Umbilical cord (tissue), 1 donor: ENCODE measurements at regions not wholly inside any gene's neighbourhood (a gene's known extent, or its start where the extent isn't known, plus 50 kb on each side); places are given as distances from the start of the nearest gene placed in this dataset.
A peak's percentile ranks its signal among the peaks of the same experiment; 100 is the strongest.

ENCODE experiments used
- DNase-seq: peaks from one replicate; pipeline ENCODE4 v3.0.0-alpha.2; 2015; ENCODE audit warnings: low spot score

- no peak for DNase-seq
Observed at GRCh38 chr5:60377826-60378225, 322.1 kb downstream of the DEPDC1B start.

- no peak for DNase-seq
Observed at GRCh38 chr5:60376860-60377259, 323.1 kb downstream of the DEPDC1B start.

DNA sequence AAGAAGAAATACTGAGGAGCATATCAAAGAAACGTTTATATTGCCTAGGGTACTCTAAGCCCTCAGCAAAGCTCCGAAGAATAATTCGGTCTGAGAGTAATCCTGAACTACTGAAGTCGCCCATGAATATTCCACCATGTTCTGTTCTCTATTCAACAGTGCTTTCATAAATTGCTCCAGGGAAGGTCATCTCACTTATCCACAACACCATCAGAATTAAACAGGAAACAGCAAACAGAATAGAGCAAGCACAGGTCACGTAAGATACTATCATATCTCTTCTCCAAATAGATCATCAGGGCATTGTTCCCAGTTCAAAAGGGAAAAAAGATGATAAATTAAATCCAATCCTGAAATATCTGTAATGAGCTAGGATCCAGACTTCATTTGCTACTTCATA lies 325.6 kb downstream of the DEPDC1B start:
- DNase-seq, result no peak

DNA sequence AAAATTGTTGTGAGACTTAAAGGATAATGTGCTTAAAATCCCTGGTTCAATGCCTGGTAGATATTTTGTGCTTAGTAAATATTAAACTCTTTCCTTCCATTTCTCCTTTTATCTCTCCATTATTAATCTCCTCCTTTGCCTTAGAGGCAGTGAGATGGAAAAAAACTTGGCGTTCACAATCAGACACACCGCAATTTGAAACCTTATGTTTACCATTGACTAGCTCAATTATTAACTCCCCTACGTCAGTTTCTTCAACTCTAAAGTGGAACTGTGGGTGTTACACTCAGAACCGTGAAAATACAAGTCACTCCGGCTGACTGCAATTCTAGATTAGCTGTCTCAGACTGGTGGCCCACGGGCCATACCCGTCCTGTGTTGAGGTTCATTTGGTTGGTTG lies 327.2 kb downstream of the DEPDC1B start:
- no peak for DNase-seq

DNA sequence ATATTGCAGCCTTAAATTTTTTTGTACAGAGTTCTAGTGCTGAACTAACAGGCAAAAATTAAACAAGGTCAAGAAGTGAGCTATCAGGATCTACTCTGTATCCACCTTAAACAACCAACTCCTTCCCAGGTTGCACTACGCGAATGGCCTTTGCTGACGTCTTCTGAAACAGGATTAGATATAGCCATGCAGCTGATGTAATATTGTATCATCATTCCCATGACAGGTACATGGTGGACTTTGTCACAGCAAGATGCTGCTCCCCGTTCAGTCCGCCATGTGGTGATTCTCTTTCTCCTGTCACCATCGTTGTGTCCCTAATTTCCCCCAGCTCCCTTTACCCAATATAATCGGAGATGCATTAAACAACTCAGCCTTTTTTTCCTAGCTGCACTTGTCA lies 328.9 kb downstream of the DEPDC1B start:
- DNase-seq, result no peak

GRCh38 chr5:60370508-60370907 lies 329.5 kb downstream of the DEPDC1B start:
- no peak for DNase-seq

DNA sequence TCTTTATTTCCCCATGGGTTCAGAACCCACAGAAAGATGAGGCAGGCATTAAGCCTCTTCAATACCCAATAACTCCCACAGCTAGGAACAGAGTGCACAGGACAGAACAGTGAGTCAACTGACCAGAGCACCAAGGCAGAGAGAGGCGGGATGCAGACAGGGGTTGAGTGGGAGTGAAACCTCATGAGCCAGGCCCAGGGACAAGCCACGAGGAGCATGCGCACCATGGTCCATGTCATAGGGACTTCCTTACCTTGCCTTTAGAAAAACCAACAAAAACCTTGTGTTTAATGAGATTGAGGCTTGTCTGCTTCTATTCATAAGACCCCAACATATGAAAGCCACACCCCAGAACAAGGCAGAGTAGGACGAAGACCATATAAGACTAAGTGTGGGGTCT lies 330.6 kb downstream of the DEPDC1B start:
- DNase-seq, result no peak

GRCh38 chr5:60368100-60368499 lies 331.9 kb downstream of the DEPDC1B start:
- DNase-seq, result no peak

GRCh38 chr5:60366489-60366888 lies 333.5 kb downstream of the DEPDC1B start:
- no peak for DNase-seq

- DNase-seq, result no peak
Observed at GRCh38 chr5:60365001-60365400, 335.0 kb downstream of the DEPDC1B start.

GRCh38 chr5:60362158-60362557 lies 337.8 kb downstream of the DEPDC1B start:
- no peak for DNase-seq

DNA sequence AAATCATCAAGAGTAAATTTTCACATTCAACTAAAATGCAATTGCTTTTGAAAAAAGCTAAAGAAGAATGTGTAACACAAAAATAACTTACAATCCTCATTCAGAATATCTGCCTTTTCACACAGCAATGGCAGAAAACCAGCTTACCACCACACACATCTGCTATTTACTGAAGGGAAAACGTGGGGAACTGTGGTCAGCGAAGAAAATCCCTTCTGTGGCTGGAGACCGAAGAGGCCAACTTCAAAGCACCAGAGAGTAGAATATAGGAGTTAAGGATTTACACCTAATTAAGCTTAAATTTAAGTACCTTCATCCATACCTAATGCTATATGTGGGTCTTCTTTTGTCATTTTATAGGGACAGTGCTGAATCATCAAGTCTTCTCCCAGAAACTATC lies 339.6 kb downstream of the DEPDC1B start:
- DNase-seq, result no peak

DNA sequence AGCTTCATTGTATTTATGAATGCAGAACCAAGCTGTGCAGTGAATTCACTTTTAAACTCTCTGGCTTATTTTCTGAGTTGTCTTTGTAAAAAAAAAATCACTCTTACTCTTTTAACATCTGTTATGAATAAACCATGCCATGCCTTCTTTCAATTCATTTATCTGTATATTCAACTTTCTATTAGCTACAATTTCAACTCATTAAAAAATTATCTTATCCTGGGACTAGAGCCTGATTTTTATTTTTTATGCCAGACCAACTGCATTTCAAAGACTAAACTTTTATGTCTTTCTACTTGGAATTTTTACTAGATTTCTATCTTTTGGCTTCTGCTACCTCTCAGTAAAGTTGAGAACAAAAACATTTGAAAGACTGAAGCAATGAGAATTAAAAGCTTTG lies 342.7 kb downstream of the DEPDC1B start:
- DNase-seq, result no peak

DNA sequence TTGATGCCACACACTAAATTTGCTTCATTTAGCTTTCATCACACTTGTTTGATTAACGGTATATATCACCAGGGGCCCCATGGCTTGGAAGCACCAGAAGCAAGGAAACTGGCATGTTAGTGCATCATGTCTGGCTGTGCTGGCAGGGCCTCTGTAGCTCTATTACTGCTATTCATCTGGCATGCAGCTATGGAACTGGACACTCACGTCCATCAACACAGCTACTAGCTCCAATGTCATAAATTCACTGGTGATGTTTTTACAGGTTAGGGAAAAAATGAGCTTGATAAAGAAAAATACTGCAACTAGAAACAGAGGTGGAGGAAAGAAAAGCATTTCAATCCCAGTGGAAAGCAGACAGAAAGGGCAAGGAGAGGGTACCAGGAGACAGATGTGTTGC lies 343.2 kb downstream of the DEPDC1B start:
- no peak for DNase-seq

DNA sequence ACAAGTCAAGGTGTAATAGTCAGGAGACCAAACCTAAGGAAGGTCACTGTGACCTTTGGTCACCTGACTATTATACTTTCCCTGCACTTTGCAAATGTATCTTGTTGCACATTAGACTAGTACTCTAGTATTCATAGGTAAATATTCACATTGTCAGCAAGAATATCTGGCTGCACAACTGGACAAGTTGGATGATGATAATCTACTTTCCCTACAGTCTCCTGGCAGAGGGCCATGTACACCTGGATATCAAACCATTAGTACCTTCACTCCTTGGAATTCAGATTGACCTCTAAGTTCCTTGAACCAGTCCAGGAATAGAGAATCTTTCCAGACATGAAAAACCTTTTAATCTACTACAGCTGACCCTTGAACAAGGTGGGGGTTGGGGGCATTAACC lies 344.8 kb downstream of the DEPDC1B start:
- no peak for DNase-seq

- no peak for DNase-seq
Observed at GRCh38 chr5:60354311-60354710, 345.7 kb downstream of the DEPDC1B start.

DNA sequence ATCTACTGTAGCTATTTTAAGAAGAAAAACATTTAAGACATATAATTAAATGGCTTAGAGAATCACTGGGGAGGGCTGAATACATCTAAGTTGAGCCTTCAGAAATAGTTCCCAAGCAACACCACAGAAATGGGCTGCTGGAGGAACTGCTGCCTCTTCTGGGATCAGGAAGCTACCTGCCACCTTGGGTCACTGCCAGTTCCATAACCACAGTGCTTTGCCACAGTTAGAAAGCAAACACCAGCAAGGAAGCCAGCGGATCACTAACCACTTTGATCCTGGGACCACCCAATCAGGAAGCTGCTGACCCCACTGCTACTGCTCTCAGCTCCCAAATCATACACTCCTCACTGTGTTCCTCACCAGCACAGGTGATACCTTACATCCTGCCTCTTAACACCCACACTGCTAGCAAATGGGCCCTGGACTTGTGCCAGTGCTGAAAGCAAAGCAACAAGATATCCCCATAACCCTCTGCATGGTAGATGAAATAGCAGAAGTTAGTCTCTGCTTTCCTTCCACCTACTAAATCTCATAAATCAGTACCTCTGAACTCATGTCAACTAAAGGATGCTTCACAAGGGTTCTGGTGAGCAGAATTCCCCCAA lies 346.9 kb downstream of the DEPDC1B start:
- DNase-seq, result no peak

DNA sequence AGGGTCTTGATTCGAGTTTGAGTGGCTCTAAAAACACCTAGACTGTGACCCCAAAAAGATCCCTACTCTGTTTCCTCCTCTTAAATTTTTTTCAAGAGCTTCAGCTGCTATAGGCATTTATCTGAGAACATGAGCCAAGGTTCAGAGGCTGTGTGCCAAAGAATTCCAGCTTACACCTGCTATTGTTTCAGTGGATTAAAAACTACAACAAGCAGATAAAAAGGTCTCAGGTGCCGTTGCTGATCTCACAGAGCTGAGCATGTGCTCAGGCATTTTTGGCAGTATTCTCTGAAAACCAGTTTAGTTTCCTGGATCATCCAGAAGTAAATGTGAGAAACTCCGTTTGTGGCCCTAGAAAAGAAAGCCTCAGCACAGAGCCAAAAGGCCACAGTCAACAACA lies 349.2 kb downstream of the DEPDC1B start:
- no peak for DNase-seq

DNA sequence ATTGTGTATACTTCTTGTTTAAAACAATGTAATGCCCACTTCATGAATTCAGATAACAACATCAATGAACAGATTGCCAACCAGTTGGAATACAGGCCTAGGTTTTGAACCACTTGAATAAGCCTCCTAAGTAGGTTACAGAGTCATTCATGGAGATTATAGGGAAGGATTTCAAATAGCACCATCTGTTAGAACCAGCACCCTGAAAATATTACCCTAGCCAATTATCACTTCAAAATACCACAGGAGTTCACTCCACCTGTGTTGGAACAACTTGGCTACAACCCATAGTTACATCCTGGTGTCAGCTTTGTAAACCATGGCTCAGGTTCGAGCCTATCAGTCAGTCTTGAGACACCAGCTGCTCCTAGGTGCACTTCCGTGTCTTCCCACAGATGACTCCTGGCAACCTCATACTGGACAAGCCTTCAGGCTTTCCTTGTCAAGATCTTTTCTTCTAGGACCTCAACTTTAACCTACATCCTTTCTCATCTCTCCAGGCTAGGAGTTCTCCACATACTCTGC lies 350.0 kb downstream of the DEPDC1B start:
- DNase-seq, result no peak

GRCh38 chr5:60346393-60346792 lies 353.6 kb downstream of the DEPDC1B start:
- no peak for DNase-seq

- DNase-seq, result no peak
Observed at GRCh38 chr5:60343102-60343501, 356.9 kb downstream of the DEPDC1B start.

DNA sequence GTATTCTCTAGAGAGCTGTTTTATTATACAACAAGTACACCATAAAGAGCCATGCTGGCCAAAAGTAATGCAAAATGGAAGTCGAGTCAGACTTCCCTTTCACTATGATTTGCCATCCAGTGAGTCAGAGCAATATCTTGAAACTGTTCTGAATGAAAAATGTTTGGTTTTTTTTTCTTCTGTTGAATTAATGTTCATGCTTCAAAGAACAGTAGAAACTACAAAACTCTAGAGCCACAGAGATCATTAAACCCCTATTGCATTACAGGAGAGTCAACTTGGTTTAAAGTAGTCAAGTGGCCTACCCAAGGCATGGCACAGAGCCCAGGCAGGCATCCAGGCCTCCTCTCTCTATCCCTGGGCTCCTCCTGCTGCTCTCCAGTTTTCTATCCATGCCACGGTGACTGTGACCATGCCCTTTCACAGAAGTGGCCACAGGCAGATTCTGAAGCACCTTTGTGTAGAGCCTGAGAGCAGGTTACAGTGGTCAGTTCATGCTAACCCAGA lies 358.9 kb downstream of the DEPDC1B start:
- DNase-seq, result no peak

- DNase-seq, result no peak
Observed at GRCh38 chr5:60340326-60340725, 359.6 kb downstream of the DEPDC1B start.

DNA sequence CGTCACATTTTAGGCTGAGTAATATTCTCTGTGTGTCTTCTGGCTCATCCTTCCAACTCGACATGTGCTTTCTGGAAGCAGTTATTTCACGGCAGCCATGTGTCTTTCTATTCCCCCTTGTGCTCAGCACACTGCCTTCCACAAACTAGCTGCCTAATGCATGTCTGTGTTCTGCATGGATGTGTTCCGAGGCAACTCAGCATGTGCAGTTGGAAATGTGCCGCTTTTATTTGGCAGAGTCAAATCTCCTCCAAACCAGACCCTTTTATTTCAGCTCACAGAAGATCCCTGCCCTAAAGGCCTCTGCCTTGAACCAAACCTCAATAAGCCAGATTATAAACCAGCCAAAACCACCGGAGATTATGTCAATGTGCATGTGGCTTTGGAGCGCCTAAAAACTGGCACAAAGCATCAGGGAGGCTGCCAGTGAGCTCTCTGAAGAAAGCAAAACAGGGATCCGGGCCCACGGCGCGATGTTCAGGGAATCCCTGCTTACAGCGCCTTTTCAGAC lies 360.2 kb downstream of the DEPDC1B start:
- peak; percentile 75 for DNase-seq
